Mucosa of stomach (tissue), 1 donor: ENCODE measurements at regions not wholly inside any gene's neighbourhood (a gene's known extent, or its start where the extent isn't known, plus 50 kb on each side); places are given as distances from the start of the nearest gene placed in this dataset.

Experiments
- H3K27me3 ChIP-seq: one replicate; pipeline ENCODE4 v1.7.0; 2013; ENCODE audit warnings: mild to moderate bottlenecking, low read length; ENCODE audit not compliant: control insufficient read depth, insufficient read depth
- H3K36me3 ChIP-seq: one replicate; pipeline ENCODE4 v1.7.0; 2013; ENCODE audit warnings: low read length; ENCODE audit not compliant: control insufficient read depth, insufficient read depth
- H3K4me1 ChIP-seq: one replicate; pipeline ENCODE4 v1.7.0; 2013; ENCODE audit warnings: mild to moderate bottlenecking, low read length; ENCODE audit not compliant: control insufficient read depth, insufficient read depth
- H3K4me3 ChIP-seq: one replicate; pipeline ENCODE4 v1.7.0; 2013; ENCODE audit warnings: low read length
- H3K9ac ChIP-seq: one replicate; pipeline ENCODE4 v1.7.0; 2013; ENCODE audit warnings: mild to moderate bottlenecking, low read length, moderate library complexity
- H3K9me3 ChIP-seq: one replicate; pipeline ENCODE4 v1.7.0; 2013; ENCODE audit warnings: mild to moderate bottlenecking, low read length, moderate library complexity; ENCODE audit not compliant: control insufficient read depth
- donor health status: Pancreatic carcinoma.

- Histone ChIP-seq H3K4me1 (no peaks in the 10 kb centered on the region), H3K4me3 (no peak overlapping the region), H3K36me3 (no peaks in the 10 kb centered on the region), H3K9ac (no peak overlapping the region), H3K9me3 (no peaks in the 10 kb centered on the region), H3K27me3 (no peaks in the 10 kb centered on the region)
These were observed 384.8 kb downstream of the BMP4 start for GRCh38 chr14:53571641-53572328.

- Histone ChIP-seq H3K4me1 (no peaks in the 10 kb centered on the region), H3K36me3 (no peaks in the 10 kb centered on the region), H3K9me3 (no peaks in the 10 kb centered on the region)
These were observed 385.9 kb downstream of the BMP4 start for GRCh38 chr14:53570411-53571387.

GRCh38 chr14:53569446-53569845 is 387.2 kb downstream of the BMP4 start:
- H3K27me3 ChIP-seq = no peaks in the 10 kb centered on the region
- no peak overlapping the region for H3K4me3 ChIP-seq
- H3K4me1 ChIP-seq = no peaks in the 10 kb centered on the region
- no peaks in the 10 kb centered on the region for H3K9me3 ChIP-seq
- H3K36me3 ChIP-seq = no peaks in the 10 kb centered on the region
- no peak overlapping the region for H3K9ac ChIP-seq

More at GRCh38 chr14:53570411-53571387, 385.9 kb downstream of the BMP4 start:
- Histone ChIP-seq H3K4me3 (no peak overlapping the region), H3K9ac (no peak overlapping the region), H3K27me3 (no peaks in the 10 kb centered on the region)

DNA sequence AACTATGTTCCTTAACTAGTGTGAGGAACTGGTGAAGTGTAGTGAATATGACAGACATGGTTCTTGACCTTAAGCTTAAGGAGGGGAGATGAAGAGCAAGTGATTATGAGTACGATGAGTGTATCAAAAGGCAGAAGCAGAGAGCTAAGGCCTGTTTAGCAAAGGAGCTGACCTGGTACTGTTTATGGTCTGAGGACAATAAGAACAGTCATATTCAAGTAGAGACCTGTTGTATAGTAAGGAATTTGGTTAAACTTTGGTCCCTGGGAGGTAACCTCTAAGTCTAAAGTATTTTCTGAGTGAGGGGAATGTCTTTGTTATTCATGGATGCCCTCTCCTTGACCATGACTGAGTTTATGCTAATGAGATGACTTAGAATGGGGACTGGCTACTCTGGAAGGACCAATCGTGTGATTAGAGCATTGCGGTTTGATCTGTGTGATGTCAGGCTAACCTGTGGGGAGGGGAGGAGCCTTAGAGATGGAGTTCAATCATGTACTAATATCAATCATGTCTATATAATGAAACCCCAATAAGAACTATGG is 389.3 kb downstream of the BMP4 start:
- Histone ChIP-seq H3K36me3 (no peaks in the 10 kb centered on the region), H3K9ac (no peak overlapping the region), H3K9me3 (no peaks in the 10 kb centered on the region), H3K4me3 (no peak overlapping the region), H3K4me1 (no peaks in the 10 kb centered on the region), H3K27me3 (no peaks in the 10 kb centered on the region)

DNA sequence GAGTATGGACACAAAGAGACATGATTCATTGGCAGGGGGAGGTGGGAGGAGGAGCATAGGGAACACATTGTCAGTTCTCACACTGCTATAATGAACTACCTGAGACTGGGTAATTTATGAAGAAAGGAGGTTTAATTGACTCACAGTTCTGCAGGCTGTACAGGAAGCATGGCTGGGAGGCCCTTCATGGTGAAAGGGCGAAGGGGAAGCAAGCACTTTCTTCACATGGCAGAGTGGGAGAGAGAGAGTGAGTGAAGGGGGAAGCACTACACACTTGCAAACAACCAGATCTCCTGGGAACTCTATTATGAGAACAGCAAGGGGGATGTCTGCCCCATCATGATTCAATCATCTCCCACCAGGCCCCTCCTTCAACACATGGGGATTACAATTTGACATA is 391.8 kb downstream of the BMP4 start:
- Histone ChIP-seq H3K9ac (no peak overlapping the region), H3K4me1 (no peaks in the 10 kb centered on the region), H3K9me3 (no peaks in the 10 kb centered on the region), H3K4me3 (no peak overlapping the region), H3K27me3 (no peaks in the 10 kb centered on the region), H3K36me3 (no peaks in the 10 kb centered on the region)

- H3K36me3 ChIP-seq = no peaks in the 10 kb centered on the region
- no peak overlapping the region for H3K4me3 ChIP-seq
- H3K9ac ChIP-seq = no peak overlapping the region
- H3K27me3 ChIP-seq = no peaks in the 10 kb centered on the region
- H3K4me1 ChIP-seq = no peaks in the 10 kb centered on the region
- no peaks in the 10 kb centered on the region for H3K9me3 ChIP-seq
These were observed 393.0 kb downstream of the BMP4 start for GRCh38 chr14:53563628-53564027.

GRCh38 chr14:53553221-53553620 is 400.1 kb upstream of the DDHD1 start:
- Histone ChIP-seq H3K36me3 (no peaks in the 10 kb centered on the region), H3K4me3 (no peak overlapping the region), H3K27me3 (no peaks in the 10 kb centered on the region), H3K9ac (no peak overlapping the region), H3K4me1 (no peaks in the 10 kb centered on the region), H3K9me3 (no peaks in the 10 kb centered on the region)

DNA sequence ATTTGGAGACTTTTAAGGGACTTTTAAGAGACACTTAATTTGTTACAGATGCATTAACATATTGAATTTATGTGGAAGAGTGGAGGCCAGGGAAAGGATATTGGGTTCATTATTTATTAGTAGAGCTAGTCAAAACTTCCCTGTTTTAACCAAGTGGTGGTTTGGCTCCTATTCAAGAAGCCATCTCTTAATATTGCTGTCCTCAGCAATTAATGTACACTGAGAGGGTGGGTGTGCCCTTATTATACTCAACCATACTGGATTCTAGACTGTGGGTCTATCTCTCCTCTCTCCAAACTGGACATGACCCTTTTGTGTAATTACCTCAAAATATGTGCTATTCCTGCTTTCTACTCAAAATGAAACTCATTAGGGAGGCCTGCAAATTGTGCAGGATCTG is 398.7 kb upstream of the DDHD1 start:
- Histone ChIP-seq H3K9me3 (no peaks in the 10 kb centered on the region), H3K27me3 (no peaks in the 10 kb centered on the region)

GRCh38 chr14:53550776-53551175 is 397.7 kb upstream of the DDHD1 start:
- no peaks in the 10 kb centered on the region for H3K4me1 ChIP-seq
- H3K36me3 ChIP-seq = no peaks in the 10 kb centered on the region
- no peaks in the 10 kb centered on the region for H3K9me3 ChIP-seq
- no peaks in the 10 kb centered on the region for H3K27me3 ChIP-seq
- no peak overlapping the region for H3K9ac ChIP-seq
- H3K4me3 ChIP-seq = no peak overlapping the region

More for the DNA sequence above, 398.7 kb upstream of the DDHD1 start:
- H3K36me3 ChIP-seq = no peaks in the 10 kb centered on the region
- no peak overlapping the region for H3K9ac ChIP-seq
- H3K4me3 ChIP-seq = no peak overlapping the region
- H3K4me1 ChIP-seq = no peaks in the 10 kb centered on the region

DNA sequence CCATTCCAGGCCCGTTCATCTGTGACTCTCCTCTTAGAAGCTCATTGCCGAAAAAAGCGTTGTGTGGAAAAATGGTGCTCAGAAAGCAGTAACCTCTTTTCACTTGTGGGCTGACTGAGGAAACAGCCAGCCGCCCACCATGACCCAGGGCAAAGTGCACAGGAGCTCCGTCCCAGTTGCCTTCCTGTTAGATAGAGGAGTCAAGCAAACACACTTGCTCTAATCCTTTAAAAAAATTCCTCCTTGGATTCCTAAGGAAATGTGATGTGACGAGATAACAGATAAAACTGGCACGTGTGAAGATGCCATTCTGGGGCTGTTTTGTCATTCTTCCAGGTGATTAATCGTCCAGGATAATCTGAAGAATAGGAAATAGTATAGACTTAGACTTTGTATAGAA is 396.8 kb upstream of the DDHD1 start:
- no peak overlapping the region for H3K4me3 ChIP-seq

GRCh38 chr14:53547593-53547992 is 394.5 kb upstream of the DDHD1 start:
- Histone ChIP-seq H3K9me3 (no peaks in the 10 kb centered on the region), H3K36me3 (no peaks in the 10 kb centered on the region)

More for the DNA sequence above, 396.8 kb upstream of the DDHD1 start:
- Histone ChIP-seq H3K27me3 (no peaks in the 10 kb centered on the region), H3K36me3 (no peaks in the 10 kb centered on the region), H3K9ac (no peak overlapping the region), H3K4me1 (no peaks in the 10 kb centered on the region), H3K9me3 (no peaks in the 10 kb centered on the region)

GRCh38 chr14:53545217-53545616 is 392.1 kb upstream of the DDHD1 start:
- no peaks in the 10 kb centered on the region for H3K9me3 ChIP-seq
- H3K4me1 ChIP-seq = no peaks in the 10 kb centered on the region
- H3K27me3 ChIP-seq = no peaks in the 10 kb centered on the region
- H3K9ac ChIP-seq = no peak overlapping the region
- H3K4me3 ChIP-seq = no peak overlapping the region
- no peaks in the 10 kb centered on the region for H3K36me3 ChIP-seq

More at GRCh38 chr14:53547593-53547992, 394.5 kb upstream of the DDHD1 start:
- Histone ChIP-seq H3K27me3 (no peaks in the 10 kb centered on the region), H3K9ac (no peak overlapping the region), H3K4me3 (no peak overlapping the region), H3K4me1 (no peaks in the 10 kb centered on the region)
